ENCODE measurements at regions not wholly inside any gene's neighbourhood (a gene's known extent, or its start where the extent isn't known, plus 50 kb on each side); places are given as distances from the start of the nearest gene placed in this dataset.

DNA sequence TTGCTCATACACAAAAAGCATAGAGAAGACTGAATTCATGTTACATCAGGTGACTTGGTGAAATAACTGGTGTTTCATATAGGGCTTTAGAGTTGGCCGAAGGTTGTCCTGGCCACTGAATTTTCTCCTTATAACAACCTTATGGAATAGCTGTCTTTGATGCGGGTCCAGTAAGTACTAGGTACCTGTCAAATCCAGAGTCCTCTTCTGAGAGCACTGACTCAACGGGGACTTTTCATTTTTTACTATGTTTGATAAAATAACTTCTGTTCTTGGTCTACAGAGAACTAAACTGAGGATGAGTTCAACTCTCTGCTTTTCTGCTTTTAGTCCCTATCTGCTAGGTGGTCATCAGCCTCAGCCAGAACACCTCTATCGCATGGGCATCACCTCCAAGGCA, 76.1 kb upstream of the JAK1 start:
- DNase-seq, result no peak
- TF ChIP-seq, protein P1, sequence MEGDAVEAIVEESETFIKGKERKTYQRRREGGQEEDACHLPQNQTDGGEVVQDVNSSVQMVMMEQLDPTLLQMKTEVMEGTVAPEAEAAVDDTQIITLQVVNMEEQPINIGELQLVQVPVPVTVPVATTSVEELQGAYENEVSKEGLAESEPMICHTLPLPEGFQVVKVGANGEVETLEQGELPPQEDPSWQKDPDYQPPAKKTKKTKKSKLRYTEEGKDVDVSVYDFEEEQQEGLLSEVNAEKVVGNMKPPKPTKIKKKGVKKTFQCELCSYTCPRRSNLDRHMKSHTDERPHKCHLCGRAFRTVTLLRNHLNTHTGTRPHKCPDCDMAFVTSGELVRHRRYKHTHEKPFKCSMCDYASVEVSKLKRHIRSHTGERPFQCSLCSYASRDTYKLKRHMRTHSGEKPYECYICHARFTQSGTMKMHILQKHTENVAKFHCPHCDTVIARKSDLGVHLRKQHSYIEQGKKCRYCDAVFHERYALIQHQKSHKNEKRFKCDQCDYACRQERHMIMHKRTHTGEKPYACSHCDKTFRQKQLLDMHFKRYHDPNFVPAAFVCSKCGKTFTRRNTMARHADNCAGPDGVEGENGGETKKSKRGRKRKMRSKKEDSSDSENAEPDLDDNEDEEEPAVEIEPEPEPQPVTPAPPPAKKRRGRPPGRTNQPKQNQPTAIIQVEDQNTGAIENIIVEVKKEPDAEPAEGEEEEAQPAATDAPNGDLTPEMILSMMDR (IDR thresholded peaks at IDR 0.05), result no peak
- no peak overlapping the region for H3K27ac Mint-ChIP-seq
- no peak overlapping the region for H3K4me3 Mint-ChIP-seq
- H3K27me3 Mint-ChIP-seq (ENCODE audit: insufficient read depth), result peaks cover 15% of the 10 kb centered on the region
- no peaks in the 10 kb centered on the region for H3K9me3 Mint-ChIP-seq
- no peaks in the 10 kb centered on the region for H3K4me1 Mint-ChIP-seq (ENCODE audit: low read depth)
- H3K36me3 Mint-ChIP-seq (ENCODE audit: low read depth), result no peaks in the 10 kb centered on the region

DNA sequence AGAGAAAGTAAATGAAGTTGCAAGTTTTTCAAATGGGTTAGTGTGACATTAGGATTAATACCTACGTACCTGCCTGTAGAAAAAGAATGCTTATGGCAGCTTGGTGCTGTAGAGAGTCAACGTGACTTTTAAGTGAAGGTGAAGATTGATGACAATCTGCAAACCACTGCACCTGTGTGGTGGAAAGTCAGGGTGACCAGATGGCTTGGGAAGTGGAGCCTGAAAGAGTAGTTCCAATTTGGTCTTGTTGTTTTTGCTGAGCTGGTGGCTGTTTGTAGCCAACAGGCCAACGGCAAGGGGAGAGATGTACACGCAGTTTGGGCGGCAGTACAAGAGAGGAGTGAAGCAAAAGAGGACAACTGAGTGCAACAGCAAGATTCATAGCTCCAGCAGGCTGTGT, 78.1 kb upstream of the JAK1 start:
- H3K36me3 Mint-ChIP-seq (ENCODE audit: low read depth), result no peaks in the 10 kb centered on the region
- TF ChIP-seq, protein P1 (IDR thresholded peaks at IDR 0.05), result no peak
- H3K4me3 Mint-ChIP-seq, result no peak overlapping the region
- H3K27ac Mint-ChIP-seq, result no peak overlapping the region
- DNase-seq, result no peak
- H3K27me3 Mint-ChIP-seq (ENCODE audit: insufficient read depth), result peaks cover 12% of the 10 kb centered on the region
- no peaks in the 10 kb centered on the region for H3K4me1 Mint-ChIP-seq (ENCODE audit: low read depth)
- H3K9me3 Mint-ChIP-seq, result no peaks in the 10 kb centered on the region

DNA sequence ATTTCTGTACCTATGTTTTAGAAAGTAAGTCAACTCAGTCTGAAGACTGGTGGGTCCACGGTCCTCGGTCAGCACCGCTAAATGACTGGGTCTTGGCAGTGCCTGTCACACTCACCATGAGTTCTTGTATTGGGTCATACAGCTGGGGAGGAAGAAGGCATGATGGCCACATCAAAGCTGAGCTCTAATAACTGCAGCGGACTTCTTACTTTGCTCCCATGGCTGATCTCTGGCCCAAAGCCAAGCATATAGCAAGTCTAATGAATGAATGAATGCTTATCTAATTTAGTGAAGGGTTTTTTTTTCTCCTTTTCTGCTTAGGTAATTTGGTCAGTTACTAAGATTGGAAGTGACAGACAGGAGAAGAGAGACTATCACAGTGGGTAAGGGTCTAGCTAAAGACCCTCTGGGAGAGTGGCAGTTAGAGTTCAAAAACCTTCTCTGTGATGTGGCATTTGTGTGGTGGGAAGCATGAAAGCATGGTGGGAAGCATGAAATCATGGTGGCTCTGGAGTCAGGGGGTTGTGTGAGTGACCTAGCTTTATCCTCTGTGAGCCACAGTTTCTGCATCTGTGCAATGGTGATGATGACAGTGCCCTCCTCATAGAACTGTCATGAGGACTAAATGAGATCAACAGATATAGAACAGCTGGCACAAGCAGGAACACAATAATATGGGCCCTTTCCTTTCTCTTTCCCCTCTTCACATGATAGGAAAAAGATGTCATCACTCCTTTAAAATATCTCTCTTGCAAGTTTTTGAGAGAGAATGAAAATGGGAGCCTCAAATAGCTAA, 78.9 kb upstream of the JAK1 start:
- Mint-ChIP-seq H3K27me3 (ENCODE audit: insufficient read depth) (peaks cover 19% of the 10 kb centered on the region), H3K4me1 (ENCODE audit: low read depth) (no peaks in the 10 kb centered on the region), H3K36me3 (ENCODE audit: low read depth) (no peaks in the 10 kb centered on the region), H3K4me3 (no peak overlapping the region), H3K9me3 (no peaks in the 10 kb centered on the region), H3K27ac (no peak overlapping the region)
- DNase-seq, result no peak
- TF ChIP-seq, protein P1 (IDR thresholded peaks at IDR 0.05), result no peak

DNA sequence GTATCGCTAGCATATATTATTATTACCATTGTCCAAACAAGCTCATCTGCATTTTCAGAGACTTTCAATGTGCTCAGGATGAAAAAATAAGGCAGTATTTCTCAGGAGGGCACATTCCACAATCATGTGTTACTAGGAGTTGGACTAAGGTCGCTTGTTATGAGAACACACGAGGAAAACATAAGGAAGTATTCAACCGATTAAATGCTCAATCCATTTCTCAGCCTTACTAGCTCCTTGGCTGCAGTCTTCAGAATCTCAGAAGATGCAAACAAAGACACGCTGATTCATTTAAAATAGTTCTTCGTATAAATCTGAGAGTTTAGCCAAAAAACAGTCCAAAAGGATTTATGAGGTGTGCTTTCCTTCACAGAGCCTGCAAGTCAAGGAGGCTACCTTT, 82.0 kb upstream of the JAK1 start:
- H3K36me3 Mint-ChIP-seq (ENCODE audit: low read depth), result no peaks in the 10 kb centered on the region
- TF ChIP-seq, protein P1 (IDR thresholded peaks at IDR 0.05), result no peak
- H3K4me1 Mint-ChIP-seq (ENCODE audit: low read depth), result no peaks in the 10 kb centered on the region
- no peak overlapping the region for H3K27ac Mint-ChIP-seq
- no peak for DNase-seq
- peaks cover 22% of the 10 kb centered on the region for H3K27me3 Mint-ChIP-seq (ENCODE audit: insufficient read depth)
- no peaks in the 10 kb centered on the region for H3K9me3 Mint-ChIP-seq
- H3K4me3 Mint-ChIP-seq, result no peak overlapping the region

DNA sequence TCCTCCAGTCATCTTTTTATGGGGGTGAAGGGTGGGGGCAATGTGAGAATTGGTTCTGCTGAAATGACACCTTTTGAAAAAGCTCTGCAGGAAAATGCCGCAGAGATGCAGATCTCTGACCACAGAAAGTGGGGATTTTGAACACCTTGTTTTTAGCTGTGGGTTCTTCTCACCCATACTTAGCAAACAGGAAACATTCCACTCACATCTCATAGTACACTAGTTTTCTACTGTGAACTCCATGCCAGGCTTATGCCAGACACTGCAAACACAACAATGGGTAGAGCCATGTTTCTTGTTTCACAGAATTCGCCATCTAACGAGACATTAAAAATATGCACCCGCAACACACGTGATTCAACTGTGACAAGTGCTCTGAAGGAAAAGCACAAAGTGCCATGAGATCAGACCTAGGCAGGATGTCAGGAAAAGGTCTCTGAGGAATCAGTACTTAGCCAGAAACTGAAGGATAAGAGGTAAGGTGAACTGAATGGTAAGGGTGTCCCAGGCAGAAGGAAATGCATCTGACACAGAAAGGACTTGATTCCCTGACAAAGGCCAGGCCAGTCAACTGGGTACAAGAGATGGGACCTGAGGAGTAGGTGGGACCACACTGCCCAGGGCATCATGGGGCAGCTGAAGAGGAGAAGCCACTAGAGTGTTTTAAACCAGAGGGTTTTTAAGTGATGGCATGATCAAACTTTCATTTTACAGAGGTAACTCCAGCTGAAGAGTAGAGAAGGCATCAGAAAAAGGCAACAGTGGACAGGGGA, 83.8 kb upstream of the JAK1 start:
- Mint-ChIP-seq H3K9me3 (no peaks in the 10 kb centered on the region), H3K36me3 (ENCODE audit: low read depth) (no peaks in the 10 kb centered on the region), H3K27ac (no peak overlapping the region), H3K4me1 (ENCODE audit: low read depth) (no peaks in the 10 kb centered on the region), H3K4me3 (no peak overlapping the region), H3K27me3 (ENCODE audit: insufficient read depth) (peaks cover 26% of the 10 kb centered on the region)
- TF ChIP-seq, protein P1 (IDR thresholded peaks at IDR 0.05), result no peak
- no peak for DNase-seq
